Activated CD4-positive, alpha-beta T cell treated with anti-CD3 and anti-CD28 coated beads, Interleukin-2, amount 10 ng/mL, durations not matched to agents 7 days and 5 days (primary cell): ENCODE measurements at regions not wholly inside any gene's neighbourhood (a gene's known extent, or its start where the extent isn't known, plus 50 kb on each side); places are given as distances from the start of the nearest gene placed in this dataset.
"Not testable (repeated sequence)": the region's sequence is repeated elsewhere in the genome, so short reads cannot be mapped to it uniquely, and the experiment has no call there.

ENCODE experiments used
- CTCF ChIA-PET: fragments of 350-600 bp; sonication (Branson Sonifier 250); formaldehyde crosslinking; loops from one replicate; lab custom pipeline; 2021; ENCODE audit warnings: antibody characterized with exemption; lab: Charles Lee
- POLR2A ChIA-PET: fragments of 350-600 bp; sonication (Branson Sonifier 250); formaldehyde crosslinking; loops from one replicate; lab custom pipeline; 2021; ENCODE audit warnings: antibody characterized with exemption; lab: Charles Lee
- DNase-seq: peaks from one replicate; pipeline ENCODE4 v3.0.0-alpha.2; 2020
- H3K27ac Mint-ChIP-seq: one replicate; pipeline ENCODE4 v1.8.0; 2021; ENCODE audit warnings: mild to moderate bottlenecking, moderate library complexity, mixed read lengths
- H3K27me3 Mint-ChIP-seq: one replicate; pipeline ENCODE4 v1.8.0; 2021; ENCODE audit warnings: mixed read lengths
- H3K36me3 Mint-ChIP-seq: one replicate; pipeline ENCODE4 v1.8.0; 2021; ENCODE audit warnings: low read depth, mixed read lengths
- H3K4me1 Mint-ChIP-seq: one replicate; pipeline ENCODE4 v1.8.0; 2021; ENCODE audit warnings: mixed read lengths
- H3K4me3 Mint-ChIP-seq: one replicate; pipeline ENCODE4 v1.8.0; 2021; ENCODE audit warnings: mild to moderate bottlenecking, moderate library complexity, mixed read lengths
- H3K9me3 Mint-ChIP-seq: one replicate; pipeline ENCODE4 v1.8.0; 2021; ENCODE audit warnings: mixed read lengths

- CTCF ChIA-PET = no interaction called here
- Mint-ChIP-seq H3K9me3 (no peaks in the 10 kb centered on the region), H3K4me3 (no peak overlapping the region), H3K4me1 (no peaks in the 10 kb centered on the region), H3K27ac (no peak overlapping the region), H3K36me3 (no peaks in the 10 kb centered on the region), H3K27me3 (peaks cover 2% of the 10 kb centered on the region)
- POLR2A ChIA-PET = no interaction called here
- no peak for DNase-seq
Measured at GRCh38 chr10:118965096-118965495, 64.4 kb upstream of the NANOS1 start.

GRCh38 chr10:118965645-118966044, 63.9 kb upstream of the NANOS1 start:
- Mint-ChIP-seq H3K27ac (no peak overlapping the region), H3K9me3 (no peaks in the 10 kb centered on the region), H3K4me1 (no peaks in the 10 kb centered on the region), H3K36me3 (no peaks in the 10 kb centered on the region), H3K27me3 (peaks cover 2% of the 10 kb centered on the region), H3K4me3 (no peak overlapping the region)
- DNase-seq = no peak
- ChIA-PET POLR2A (no interaction called here), CTCF (no interaction called here)

- no peak overlapping the region for H3K27ac Mint-ChIP-seq
- CTCF ChIA-PET = no interaction called here
- POLR2A ChIA-PET = no interaction called here
- DNase-seq = no peak
- H3K9me3 Mint-ChIP-seq = no peaks in the 10 kb centered on the region
- no peak overlapping the region for H3K4me3 Mint-ChIP-seq
- no peaks in the 10 kb centered on the region for H3K4me1 Mint-ChIP-seq
- H3K36me3 Mint-ChIP-seq = no peaks in the 10 kb centered on the region
- peaks cover 6% of the 10 kb centered on the region for H3K27me3 Mint-ChIP-seq
Measured at GRCh38 chr10:118966076-118966849, 63.3 kb upstream of the NANOS1 start.

- H3K36me3 Mint-ChIP-seq = no peaks in the 10 kb centered on the region
- no peak overlapping the region for H3K27ac Mint-ChIP-seq
- DNase-seq = no peak
- CTCF ChIA-PET = no interaction called here
- no peaks in the 10 kb centered on the region for H3K9me3 Mint-ChIP-seq
- H3K4me1 Mint-ChIP-seq = no peaks in the 10 kb centered on the region
- POLR2A ChIA-PET = no interaction called here
- no peak overlapping the region for H3K4me3 Mint-ChIP-seq
- peaks cover 6% of the 10 kb centered on the region for H3K27me3 Mint-ChIP-seq
Measured at GRCh38 chr10:118966850-118967125, 62.7 kb upstream of the NANOS1 start.

GRCh38 chr10:118967160-118967559, 62.4 kb upstream of the NANOS1 start:
- no peaks in the 10 kb centered on the region for H3K4me1 Mint-ChIP-seq

GRCh38 chr10:118968060-118968459, 61.5 kb upstream of the NANOS1 start:
- H3K27ac Mint-ChIP-seq = no peak overlapping the region
- ChIA-PET CTCF (interaction anchor here (1.5 kb wide), 1 partner anchor 1109 kb away, joined by 3 read pairs; no protein-coding TSS in a partner anchor), POLR2A (no interaction called here)
- DNase-seq = no peak
- H3K4me3 Mint-ChIP-seq = no peak overlapping the region
- no peaks in the 10 kb centered on the region for H3K9me3 Mint-ChIP-seq
- no peaks in the 10 kb centered on the region for H3K4me1 Mint-ChIP-seq
- peaks cover 11% of the 10 kb centered on the region for H3K27me3 Mint-ChIP-seq
- H3K36me3 Mint-ChIP-seq = no peaks in the 10 kb centered on the region

More at GRCh38 chr10:118967160-118967559, 62.4 kb upstream of the NANOS1 start:
- no peaks in the 10 kb centered on the region for H3K36me3 Mint-ChIP-seq
- POLR2A ChIA-PET = no interaction called here
- CTCF ChIA-PET = interaction anchor here (0.5 kb wide), 1 partner anchor 198 kb away, joined by 3 read pairs; no protein-coding TSS in a partner anchor
- no peak overlapping the region for H3K4me3 Mint-ChIP-seq
- H3K27me3 Mint-ChIP-seq = peaks cover 9% of the 10 kb centered on the region
- DNase-seq = no peak
- H3K9me3 Mint-ChIP-seq = no peaks in the 10 kb centered on the region
- no peak overlapping the region for H3K27ac Mint-ChIP-seq

GRCh38 chr10:118968482-118968881, 61.0 kb upstream of the NANOS1 start:
- Mint-ChIP-seq H3K9me3 (no peaks in the 10 kb centered on the region), H3K36me3 (no peaks in the 10 kb centered on the region), H3K4me3 (no peak overlapping the region), H3K27ac (no peak overlapping the region), H3K27me3 (peaks cover 15% of the 10 kb centered on the region), H3K4me1 (no peaks in the 10 kb centered on the region)
- CTCF ChIA-PET = interaction anchor here (1.5 kb wide), 1 partner anchor 1108 kb away, joined by 3 read pairs; no protein-coding TSS in a partner anchor
- POLR2A ChIA-PET = no interaction called here
- DNase-seq = no peak

- POLR2A ChIA-PET = no interaction called here
- Mint-ChIP-seq H3K36me3 (no peaks in the 10 kb centered on the region), H3K27me3 (peaks cover 17% of the 10 kb centered on the region), H3K9me3 (no peaks in the 10 kb centered on the region), H3K4me3 (no peak overlapping the region), H3K4me1 (no peaks in the 10 kb centered on the region), H3K27ac (no peak overlapping the region)
- no peak for DNase-seq
- CTCF ChIA-PET = interaction anchor here (1.1 to 1.5 kb wide), 2 partner anchors 12 to 1108 kb away, joined by 3 read pairs; no protein-coding TSS in a partner anchor
Measured at GRCh38 chr10:118969014-118969413, 60.5 kb upstream of the NANOS1 start.

GRCh38 chr10:118970770-118971169, 58.7 kb upstream of the NANOS1 start:
- ChIA-PET CTCF (no interaction called here), POLR2A (no interaction called here)
- Mint-ChIP-seq H3K36me3 (no peaks in the 10 kb centered on the region), H3K9me3 (no peaks in the 10 kb centered on the region), H3K27me3 (peaks cover 20% of the 10 kb centered on the region), H3K4me1 (no peaks in the 10 kb centered on the region), H3K4me3 (no peak overlapping the region), H3K27ac (no peak overlapping the region)
- no peak for DNase-seq

- H3K27me3 Mint-ChIP-seq = peaks cover 18% of the 10 kb centered on the region
- H3K9me3 Mint-ChIP-seq = no peaks in the 10 kb centered on the region
- no peak overlapping the region for H3K4me3 Mint-ChIP-seq
- no peaks in the 10 kb centered on the region for H3K4me1 Mint-ChIP-seq
- CTCF ChIA-PET = no interaction called here
- POLR2A ChIA-PET = no interaction called here
- no peak overlapping the region for H3K27ac Mint-ChIP-seq
- no peak for DNase-seq
- no peaks in the 10 kb centered on the region for H3K36me3 Mint-ChIP-seq
Measured at GRCh38 chr10:118971187-118971586, 58.3 kb upstream of the NANOS1 start.

- ChIA-PET CTCF (no interaction called here), POLR2A (no interaction called here)
- Mint-ChIP-seq H3K9me3 (no peaks in the 10 kb centered on the region), H3K4me1 (no peaks in the 10 kb centered on the region), H3K27ac (no peak overlapping the region), H3K4me3 (no peak overlapping the region), H3K27me3 (peaks cover 18% of the 10 kb centered on the region), H3K36me3 (no peaks in the 10 kb centered on the region)
- DNase-seq = no peak
Measured at GRCh38 chr10:118971876-118972275, 57.6 kb upstream of the NANOS1 start.

GRCh38 chr10:118973744-118974143, 55.8 kb upstream of the NANOS1 start:
- H3K27ac Mint-ChIP-seq = no peak overlapping the region
- H3K4me3 Mint-ChIP-seq = no peak overlapping the region
- no peaks in the 10 kb centered on the region for H3K9me3 Mint-ChIP-seq
- ChIA-PET CTCF (interaction anchor here (1.1 kb wide), 1 partner anchor 24 kb away, joined by 3 read pairs; no protein-coding TSS in a partner anchor), POLR2A (no interaction called here)
- no peak for DNase-seq
- no peaks in the 10 kb centered on the region for H3K36me3 Mint-ChIP-seq
- peaks cover 18% of the 10 kb centered on the region for H3K27me3 Mint-ChIP-seq
- no peaks in the 10 kb centered on the region for H3K4me1 Mint-ChIP-seq

GRCh38 chr10:118974951-118975350, 54.6 kb upstream of the NANOS1 start:
- Mint-ChIP-seq H3K27me3 (peaks cover 18% of the 10 kb centered on the region), H3K4me1 (no peaks in the 10 kb centered on the region), H3K36me3 (no peaks in the 10 kb centered on the region), H3K9me3 (no peaks in the 10 kb centered on the region), H3K27ac (no peak overlapping the region), H3K4me3 (no peak overlapping the region)
- ChIA-PET POLR2A (no interaction called here), CTCF (interaction anchor here (0.5 kb wide), 1 partner anchor 36 kb away, joined by 3 read pairs; no protein-coding TSS in a partner anchor)
- no peak for DNase-seq

- H3K4me3 Mint-ChIP-seq, H3K4me1 Mint-ChIP-seq, CTCF ChIA-PET, H3K9me3 Mint-ChIP-seq, POLR2A ChIA-PET, H3K27ac Mint-ChIP-seq, DNase-seq, H3K36me3 Mint-ChIP-seq: not testable (repeated sequence)
- H3K27me3 Mint-ChIP-seq = peaks cover 15% of the 10 kb centered on the region
Measured at GRCh38 chr10:118976219-118976618, 53.3 kb upstream of the NANOS1 start.
